HG03135 (cell line): ENCODE measurements at regions not wholly inside any gene's neighbourhood (a gene's known extent, or its start where the extent isn't known, plus 50 kb on each side); places are given as distances from the start of the nearest gene placed in this dataset.

Experiments
- ATAC-seq: cut with Tn5 transposase; IDR thresholded peaks from one replicate; pipeline ENCODE4 v1.9.1; 2021; ENCODE audit warnings: mild to moderate bottlenecking, moderate library complexity; ENCODE audit not compliant: unreplicated experiment

DNA sequence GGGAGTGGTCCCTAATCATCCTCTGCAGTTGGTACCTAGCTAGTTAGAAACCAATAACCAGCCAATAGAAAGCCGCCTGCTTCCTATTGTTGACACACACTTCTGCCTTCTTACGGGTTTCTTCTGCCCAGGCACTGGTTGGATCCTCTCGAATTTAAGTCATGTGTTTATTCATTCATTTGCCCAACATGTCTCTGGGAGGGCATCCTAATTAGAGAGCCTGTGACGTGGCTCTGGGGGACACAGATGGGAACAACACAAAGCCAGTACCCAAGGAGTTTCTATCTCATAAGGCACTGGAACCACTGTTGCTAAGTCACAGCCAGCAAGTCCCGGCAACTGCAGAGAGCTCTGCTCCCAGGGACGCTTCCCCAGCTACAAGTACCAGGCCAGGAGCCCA lies 300.7 kb upstream of the TNRC6C start:
- no peak for ATAC-seq

DNA sequence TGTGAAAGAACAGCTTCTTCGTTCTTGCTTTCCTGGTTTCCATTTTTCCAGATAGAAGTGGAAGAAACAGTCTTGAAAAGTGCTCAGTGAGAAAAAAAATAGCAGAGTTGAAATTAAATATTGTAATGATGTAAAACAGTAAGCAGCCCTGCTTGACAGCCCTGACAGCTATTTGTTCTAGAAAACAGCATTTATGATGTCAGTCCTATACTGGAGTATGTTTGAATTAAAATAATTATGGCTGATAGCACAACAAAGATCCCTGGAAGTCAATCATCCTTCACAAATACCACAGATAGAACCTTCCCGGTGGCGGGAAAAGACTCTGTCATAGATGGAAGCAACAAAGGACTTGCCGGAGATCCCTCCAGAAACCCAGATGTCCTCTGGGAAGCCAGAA lies 298.0 kb upstream of the TNRC6C start:
- no peak for ATAC-seq

DNA sequence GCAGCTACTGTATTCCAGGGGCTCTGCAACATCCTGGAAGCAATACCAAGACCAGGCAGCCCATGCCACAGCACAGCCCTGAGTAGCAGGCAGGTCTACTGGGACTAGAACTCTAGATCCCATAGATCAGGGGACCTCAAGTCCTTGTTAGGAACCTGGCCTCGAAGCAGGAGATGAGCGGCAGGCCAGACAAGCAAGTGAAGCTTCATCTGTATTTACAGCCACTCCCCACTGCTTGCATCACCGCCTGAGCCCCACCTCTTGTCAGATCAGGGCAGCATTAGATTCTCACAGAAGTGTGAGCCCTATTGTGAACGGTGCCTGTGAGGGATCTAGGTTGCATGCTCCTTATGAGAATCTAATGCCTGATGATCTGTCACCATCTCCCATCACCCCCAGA lies 295.7 kb upstream of the TNRC6C start:
- ATAC-seq = no peak

DNA sequence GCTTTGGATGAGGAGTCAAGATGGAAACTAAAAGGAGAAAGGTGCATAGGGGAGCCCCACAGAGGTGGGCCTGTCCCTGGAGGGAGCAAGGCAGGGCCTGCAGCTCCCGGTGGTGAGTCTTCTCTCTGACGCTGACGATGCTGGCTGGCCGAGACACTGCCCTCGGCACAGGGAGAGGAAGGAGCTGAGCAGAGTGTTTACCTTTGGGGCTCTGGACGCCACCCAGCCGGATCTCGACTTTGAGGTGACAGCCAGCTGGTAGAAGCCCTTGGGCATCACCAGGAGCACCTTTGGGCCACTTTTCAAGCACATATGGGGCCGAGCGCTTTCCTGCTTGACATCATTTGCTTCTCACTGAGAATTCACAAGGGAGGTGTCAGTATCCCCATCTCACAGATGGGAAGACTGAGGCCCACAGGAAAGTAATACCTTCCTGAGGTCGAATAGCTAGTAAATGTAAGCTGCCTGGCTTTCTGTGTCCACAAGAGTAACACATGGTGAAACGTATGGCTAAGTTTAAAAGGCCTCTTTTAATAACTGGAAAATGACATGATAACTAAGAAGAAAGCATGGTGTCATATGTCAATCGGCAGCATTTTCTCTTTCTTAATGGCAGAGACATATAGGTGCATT lies 294.3 kb upstream of the TNRC6C start:
- ATAC-seq = no peak

DNA sequence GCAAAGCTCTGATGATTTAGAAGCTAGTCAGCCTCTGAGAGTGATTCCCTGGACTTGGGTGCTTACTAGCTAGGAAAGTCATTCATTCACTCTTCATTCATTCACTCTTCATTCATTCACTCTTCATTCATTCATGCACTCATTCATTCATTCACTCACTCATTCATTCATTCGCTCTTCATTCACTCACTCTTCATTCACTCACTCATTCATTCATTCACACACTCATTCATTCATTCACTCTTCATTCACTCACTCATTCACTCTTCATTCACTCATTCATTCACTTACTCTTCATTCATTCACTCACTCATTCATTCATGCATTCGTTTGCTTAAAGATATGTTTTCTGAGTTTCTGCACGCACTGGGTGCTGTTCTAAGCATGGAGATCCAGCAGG lies 292.7 kb upstream of the TNRC6C start:
- no peak for ATAC-seq

DNA sequence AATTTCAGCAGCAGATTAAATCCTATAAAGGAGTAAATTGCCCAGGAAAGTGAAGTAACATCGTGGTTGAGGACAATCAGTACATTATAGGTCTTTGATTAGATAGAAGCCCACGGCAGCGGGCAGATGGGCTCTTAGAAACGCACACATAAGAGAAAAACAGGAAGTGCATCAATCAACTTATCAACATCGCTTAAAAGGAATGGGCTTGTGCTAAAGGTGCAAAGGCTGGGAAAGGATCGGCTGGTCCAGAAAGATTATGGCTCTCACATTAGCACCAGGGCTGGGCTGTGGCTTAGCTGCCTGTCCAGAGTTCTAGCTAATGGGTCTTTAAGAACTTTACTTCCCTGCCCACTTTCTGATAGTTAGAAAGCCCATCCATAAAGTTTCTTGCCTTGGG lies 292.0 kb upstream of the TNRC6C start:
- ATAC-seq = no peak

DNA sequence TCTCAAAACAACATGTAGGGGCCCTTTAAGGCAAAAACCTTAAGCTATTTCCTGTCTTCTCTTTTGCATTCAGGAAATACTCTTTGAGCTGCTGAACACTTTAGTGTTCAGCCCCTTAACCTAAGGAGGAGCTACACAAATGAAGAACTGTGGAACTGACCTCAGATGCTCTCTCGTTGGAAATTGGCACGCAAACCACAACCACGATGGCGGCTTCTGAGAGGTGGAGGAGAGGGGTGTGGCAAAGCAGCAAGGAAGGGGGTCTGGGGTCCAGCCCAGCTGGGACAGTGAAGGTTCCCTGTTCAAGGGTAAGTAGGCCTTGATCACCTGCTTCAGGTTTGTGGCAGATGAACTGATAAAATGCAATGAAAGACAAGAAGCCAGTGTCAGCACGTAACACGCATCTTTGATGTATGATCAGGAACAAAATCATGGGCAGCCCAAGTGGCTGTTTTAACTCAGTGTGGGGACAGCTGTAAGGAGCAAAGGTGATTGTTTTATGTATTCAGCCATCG lies 291.6 kb upstream of the TNRC6C start:
- no peak for ATAC-seq

DNA sequence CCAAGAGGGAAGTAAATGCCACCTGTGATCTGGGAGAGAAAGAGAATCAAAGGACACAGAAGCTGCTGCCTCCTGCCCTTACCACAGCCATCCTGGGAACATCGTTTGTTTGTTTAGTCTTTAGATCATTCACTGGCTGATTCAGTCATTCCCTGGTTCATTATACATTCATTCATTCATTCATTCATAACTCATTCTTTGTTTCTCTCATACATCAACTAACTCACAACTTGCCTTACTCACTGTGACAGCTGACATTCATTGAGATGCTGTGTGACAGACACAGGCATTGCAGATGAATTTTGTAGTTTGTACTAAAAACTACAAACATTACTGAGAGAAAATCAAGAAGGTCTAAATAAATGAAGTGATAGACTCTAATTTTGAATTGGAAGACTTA lies 291.0 kb upstream of the TNRC6C start:
- ATAC-seq = no peak

DNA sequence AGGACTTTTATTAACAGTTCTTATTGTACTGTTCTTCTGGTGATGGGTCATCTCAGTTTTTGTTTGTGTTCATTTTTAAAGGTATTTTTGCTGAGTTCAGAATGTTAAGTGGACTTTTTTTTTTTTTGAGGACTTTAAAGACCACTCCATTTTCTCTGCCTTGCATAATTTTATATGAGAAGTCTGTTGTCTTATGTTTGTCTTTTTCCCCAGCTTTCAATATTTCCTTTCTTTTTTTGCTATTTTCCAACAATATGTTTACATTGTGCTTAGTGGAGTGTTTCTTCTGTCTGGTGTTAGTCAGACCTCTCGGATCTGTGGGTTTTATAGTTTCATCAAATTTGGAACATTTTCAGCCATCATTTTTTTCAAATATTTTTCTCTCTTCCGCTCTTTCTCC lies 290.0 kb upstream of the TNRC6C start:
- ATAC-seq = no peak

DNA sequence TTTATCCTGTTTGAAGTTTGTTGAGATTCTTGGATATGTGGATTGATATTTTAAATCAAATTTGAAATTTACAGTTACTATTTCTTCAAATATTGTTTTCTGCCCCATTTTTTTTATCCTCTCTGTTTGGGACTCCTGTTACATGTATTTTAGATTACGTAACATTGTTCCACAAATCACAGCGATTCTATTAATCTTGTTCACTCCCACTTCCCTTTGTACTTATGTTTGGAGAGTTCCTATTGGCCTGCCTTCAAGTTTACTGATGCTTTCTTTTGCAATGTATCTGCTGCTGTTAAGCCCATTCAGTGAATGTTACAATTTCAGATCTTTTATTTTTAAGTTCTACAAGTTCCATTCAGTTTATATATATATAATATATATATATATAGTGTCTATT lies 288.3 kb upstream of the TNRC6C start:
- no peak for ATAC-seq

DNA sequence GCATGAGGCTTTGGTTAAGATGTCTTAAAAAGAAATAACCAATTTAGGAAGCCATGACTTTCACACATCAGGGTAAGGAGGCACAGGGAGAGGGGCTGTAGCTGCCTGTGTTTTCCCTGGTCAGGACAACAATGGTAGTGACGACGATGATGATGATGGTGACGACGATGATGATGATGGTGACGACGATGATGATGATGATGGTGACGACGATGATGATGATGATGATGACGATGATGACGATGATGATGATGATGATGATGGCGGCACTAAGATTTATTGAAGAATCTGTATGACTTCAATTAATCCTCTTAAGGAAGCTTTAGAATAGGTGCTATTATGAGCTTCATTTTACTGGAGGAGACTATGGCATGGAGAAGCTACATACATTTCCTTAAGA lies 284.1 kb upstream of the TNRC6C start:
- ATAC-seq = no peak

DNA sequence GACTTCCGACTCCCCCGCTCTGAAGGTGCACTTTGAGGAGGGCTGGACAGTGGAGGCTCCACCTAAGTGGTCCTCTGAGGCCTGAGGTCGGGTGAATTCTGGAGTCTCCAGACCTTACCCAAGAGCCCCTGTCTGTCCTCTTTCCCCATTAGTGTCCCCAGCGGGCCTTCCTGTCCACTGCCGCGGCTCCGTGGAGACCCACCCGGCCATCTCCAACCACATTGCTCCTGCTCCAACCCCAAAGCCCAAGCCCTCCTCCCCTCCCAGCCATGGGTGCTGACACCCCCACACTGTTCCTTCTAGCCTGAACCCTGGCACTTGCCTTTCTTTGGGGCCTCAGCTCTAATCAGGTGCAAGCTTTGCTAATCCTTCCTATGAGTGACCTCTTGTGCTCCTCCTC lies 283.1 kb upstream of the TNRC6C start:
- no peak for ATAC-seq

DNA sequence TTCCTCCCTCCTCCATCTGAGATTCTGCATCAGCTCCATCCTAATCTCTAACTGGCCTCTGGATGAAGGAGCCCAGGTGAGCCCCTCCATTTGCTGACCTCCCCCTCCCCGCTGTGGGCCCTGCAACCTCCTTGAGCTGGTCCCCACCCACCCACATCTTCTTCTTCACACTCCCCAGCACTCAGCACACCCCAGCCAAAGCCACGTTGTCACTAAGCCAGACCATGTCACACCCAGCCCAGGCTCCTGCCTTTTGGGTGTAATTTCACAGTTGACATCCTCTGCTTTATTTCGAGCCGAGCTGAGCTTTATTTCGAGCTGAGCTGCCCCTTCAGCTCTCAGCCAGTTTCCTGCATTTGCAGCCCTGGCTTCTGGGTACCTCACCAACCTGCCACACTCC lies 282.7 kb upstream of the TNRC6C start:
- ATAC-seq = no peak

DNA sequence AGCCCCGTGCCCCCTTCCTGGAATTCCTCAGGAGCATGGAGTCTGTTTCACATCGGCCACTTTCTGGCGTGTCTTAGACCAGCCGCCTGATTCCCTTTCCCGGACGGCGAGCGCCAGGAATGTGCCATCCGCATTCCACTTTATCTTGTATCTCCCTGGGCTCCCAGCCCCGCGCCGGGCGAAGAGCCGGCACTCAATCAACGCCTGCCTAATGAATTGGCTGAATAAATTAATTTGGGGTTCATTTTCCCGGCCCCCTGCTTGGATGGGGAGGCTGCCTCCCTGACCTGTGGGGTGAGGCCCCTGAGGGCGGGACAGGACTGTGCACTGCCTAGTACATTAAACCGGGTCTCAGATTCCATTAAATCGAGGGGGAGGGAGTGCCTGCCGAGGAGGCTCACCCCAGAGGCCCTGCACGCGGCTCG lies 282.3 kb upstream of the TNRC6C start:
- no peak for ATAC-seq

DNA sequence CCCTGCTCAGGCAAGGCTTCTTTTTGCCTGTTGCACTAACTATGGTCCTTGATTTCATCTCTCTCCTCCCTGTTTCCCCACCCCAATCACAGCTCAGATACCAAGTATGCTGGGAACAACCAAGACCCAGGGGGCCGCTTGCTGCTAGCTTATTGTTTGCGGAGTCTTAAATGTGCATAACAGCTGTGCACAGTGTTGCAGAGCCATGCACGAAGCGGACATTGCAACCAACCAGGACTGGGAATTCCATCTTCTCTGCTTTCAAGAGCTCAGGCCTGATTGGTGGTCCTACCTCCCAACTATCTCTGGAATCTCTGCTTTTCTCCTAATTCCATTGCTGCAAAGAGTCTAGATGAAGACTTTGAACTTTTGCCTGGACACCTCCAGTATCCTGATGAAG lies 281.3 kb upstream of the TNRC6C start:
- ATAC-seq = no peak

DNA sequence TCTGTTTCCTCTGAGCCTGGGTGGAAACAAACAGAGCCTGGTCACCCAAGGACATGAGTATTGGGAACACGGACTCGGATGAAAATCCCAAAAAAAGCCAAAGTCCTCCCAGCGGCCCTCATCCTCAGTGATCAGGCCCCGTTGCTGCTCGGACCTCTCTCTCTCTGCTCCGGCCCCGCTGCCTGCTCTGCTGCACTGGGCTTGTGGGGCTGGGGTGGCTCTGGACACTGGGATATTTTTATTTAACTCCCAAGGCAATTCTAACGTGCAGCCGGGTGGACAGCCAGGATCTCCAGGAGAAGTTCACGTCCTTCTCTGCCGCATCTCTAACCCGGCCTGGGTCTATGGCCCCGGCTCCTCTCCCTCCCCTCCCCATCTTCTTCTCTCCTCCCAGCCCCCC lies 280.9 kb upstream of the TNRC6C start:
- no peak for ATAC-seq

DNA sequence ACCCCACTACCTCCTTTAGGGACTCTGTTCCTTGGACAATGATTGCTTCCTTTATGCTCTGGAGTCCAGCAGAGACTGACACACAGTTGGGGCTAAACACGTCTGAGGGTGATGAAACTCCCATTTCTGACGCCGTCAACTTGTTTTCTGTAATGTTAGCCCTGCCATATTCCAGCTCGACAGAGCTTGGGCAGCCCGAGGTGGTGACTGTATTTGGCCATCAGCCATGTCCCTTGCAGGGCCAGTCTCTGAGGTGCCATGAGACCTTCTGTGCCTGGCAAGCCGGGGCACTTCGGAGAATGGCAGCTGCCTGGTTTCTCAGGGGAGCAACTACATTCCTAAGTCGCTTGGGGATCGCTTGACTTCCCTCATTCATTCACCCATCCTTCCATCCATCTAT lies 278.9 kb upstream of the TNRC6C start:
- no peak for ATAC-seq

DNA sequence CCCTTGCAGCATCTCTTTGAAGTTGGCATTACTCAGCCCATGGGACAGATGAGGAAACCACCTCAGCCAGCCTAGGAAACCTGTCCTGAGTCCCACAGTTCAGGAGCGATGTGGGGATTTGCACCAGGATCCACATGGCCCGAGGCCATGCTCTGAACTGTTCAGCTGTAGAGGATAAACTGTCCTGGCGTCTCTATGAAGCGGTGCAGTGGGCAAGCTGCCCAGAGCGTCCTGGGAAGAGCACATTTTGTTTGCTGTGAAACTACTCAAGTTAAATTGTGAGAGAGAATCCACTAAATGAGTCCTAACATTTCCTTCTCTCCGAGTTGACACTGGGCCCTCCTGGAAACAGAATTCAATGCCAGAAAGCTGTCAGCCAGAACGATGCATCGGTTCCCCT lies 276.6 kb upstream of the TNRC6C start:
- ATAC-seq = no peak

DNA sequence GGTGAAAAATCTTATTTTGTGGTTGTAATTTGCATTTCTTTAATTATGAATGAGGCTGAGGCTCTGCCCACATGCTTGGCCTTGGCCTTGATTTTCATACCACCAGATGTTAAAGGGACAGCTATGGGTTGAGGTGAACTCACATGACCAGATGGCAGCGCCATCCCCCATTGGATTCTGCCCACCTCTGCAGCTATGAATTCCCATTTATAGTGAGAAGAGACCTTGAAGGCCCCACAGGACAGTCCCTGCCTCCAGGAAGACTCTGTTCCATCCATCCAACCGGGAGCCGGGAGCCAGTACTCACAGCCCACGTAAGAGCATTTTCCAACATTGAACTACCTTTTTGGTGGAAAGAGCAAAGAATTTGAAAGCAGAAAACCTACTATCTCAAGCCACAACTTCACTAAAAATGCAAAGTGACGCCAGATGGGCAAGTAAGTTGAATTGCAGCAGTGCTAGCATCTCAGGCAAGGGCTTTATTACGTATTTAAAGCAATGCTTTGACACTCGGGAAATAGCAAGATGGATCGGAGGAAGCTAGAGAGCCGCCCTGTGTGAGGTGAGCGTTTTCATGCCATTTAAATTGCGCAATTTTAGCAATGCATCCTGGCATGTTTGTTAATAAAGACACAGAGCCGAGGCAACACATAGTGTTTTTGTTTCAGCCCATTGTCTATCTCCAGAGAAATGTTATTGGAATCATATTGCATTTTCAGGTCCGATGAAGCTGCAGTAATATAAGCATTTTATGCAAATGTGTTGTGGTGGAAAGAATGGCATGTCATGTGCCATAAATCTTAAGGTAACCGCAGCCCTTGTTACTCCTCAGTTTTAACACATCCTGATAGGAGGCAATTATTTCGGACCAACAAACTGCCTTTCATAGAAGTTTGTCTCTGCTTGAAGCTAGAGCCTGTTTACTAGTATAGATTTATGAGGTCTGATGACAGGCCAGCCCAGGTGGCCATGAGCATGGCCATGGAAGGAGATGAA lies 273.4 kb upstream of the TNRC6C start:
- no peak for ATAC-seq

DNA sequence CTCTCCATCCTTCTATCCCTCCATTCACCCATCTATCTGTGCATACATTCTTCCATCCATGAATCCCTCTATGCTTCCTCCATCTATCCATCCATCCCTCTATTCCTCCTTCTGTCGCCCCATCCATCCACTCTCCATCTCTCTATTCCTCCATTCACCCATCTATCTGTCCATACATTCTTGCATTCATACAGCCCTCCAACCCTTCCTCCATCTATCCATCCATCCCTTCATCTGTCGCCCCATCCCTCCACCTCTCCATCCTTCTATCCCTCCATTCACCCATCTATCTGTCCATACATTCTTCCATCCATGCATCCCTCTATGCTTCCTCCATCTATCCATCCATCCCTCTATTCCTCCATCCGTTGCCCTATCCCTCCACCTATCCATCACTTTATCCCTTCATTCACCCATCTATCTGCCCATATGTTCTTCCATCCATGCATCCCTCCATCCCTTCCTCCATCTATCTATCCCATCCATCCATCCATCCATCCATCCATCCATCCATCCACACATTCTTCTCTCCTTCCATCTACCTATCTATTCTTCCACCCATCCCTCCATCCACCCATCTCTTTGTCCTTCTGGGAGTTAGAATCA lies 272.5 kb upstream of the TNRC6C start:
- no peak for ATAC-seq

DNA sequence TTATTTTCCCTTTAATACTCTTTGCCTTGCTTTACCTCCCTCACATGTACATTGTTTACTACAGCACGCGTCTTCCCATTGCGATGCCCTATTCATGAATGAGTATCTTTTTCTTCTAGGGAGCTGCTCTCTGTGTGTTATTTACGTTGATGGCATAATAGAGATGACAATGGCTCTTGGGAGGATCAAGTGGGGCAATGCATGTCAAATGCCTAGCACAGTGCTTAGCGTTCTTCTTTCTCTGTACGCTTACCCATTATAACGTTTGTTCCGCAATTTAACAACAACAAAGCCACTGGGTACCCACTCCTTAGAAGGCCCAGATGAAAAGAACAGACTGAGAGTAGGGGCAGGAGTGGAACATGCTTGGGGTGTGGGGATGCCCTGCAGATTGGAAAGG lies 271.6 kb upstream of the TNRC6C start:
- ATAC-seq = no peak

DNA sequence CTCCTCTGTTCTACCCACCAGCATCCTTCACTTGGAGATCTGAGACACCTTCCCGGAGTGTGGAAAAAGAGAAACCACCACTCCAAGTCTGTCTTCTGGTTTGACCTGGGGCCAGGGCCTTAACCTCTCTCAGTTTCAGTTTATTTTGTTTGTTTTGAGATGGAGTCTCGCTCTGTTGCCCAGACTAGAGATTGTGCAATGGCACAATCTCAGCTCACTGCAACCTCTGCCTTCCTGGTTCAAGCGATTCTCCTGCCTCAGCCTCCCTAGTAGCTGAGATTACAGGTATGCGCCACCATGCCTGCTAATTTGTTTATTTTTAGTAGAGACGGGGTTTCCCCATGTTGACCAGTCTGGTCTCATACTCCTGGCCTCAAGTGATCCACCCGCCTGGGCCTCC lies 271.1 kb upstream of the TNRC6C start:
- no peak for ATAC-seq
